Lung (tissue), 11 donors: ENCODE measurements at regions not wholly inside any gene's neighbourhood (a gene's known extent, or its start where the extent isn't known, plus 50 kb on each side); places are given as distances from the start of the nearest gene placed in this dataset.

Source experiments
- ATAC-seq: fragments of 200-7000 bp; cut with Tn5 transposase; one replicate; pipeline ENCODE4 v1.9.1; 2020; ENCODE audit warnings: moderate number of reproducible peaks; ENCODE audit not compliant: insufficient read depth, low FRiP score
- DNase-seq, 3 donors: peaks; one replicate each; pipeline ENCODE4 v3.0.0-alpha.2; 2013 to 2017
- H3K27ac ChIP-seq, 2 donors: one replicate each; pipeline ENCODE4 v1.5.1; 2013; ENCODE audit warnings: mild to moderate bottlenecking in 2 of 2, moderate library complexity in 2 of 2, control low read depth in 1 of 2, inconsistent platforms in 1 of 2, low read depth in 1 of 2, low read length in 1 of 2
- H3K27me3 ChIP-seq, 3 donors: one replicate each; pipeline ENCODE4 v1.5.1; 2013; ENCODE audit warnings: low read length in 2 of 3; ENCODE audit not compliant: control insufficient read depth in 3 of 3, insufficient read depth in 3 of 3
- H3K36me3 ChIP-seq, 4 donors: one replicate each; pipeline ENCODE4 v1.5.1; 2013; ENCODE audit warnings: low read length in 4 of 4, mild to moderate bottlenecking in 1 of 4, moderate library complexity in 1 of 4; ENCODE audit not compliant: control insufficient read depth in 4 of 4, insufficient read depth in 4 of 4
- H3K4me1 ChIP-seq, 5 donors: one replicate each; pipeline ENCODE4 v1.5.1; 2013; ENCODE audit warnings: low read length in 5 of 5, mild to moderate bottlenecking in 2 of 5, moderate library complexity in 1 of 5; ENCODE audit not compliant: control insufficient read depth in 5 of 5, insufficient read depth in 5 of 5
- H3K4me3 ChIP-seq: one replicate; pipeline ENCODE4 v1.5.1; 2013; ENCODE audit warnings: mild to moderate bottlenecking, control low read depth, moderate library complexity
- H3K9ac ChIP-seq, 2 donors: one replicate each; pipeline ENCODE4 v1.5.1; 2013; ENCODE audit warnings: low read length in 2 of 2, control low read depth in 1 of 2; ENCODE audit not compliant: insufficient read depth in 1 of 2
- H3K9me3 ChIP-seq, 4 donors: one replicate each; pipeline ENCODE4 v1.5.1; 2013; ENCODE audit warnings: low read length in 3 of 4, mild to moderate bottlenecking in 1 of 4, moderate library complexity in 1 of 4; ENCODE audit not compliant: control insufficient read depth in 4 of 4, insufficient read depth in 3 of 4
- CTCF ChIP-seq: IDR thresholded peaks from 2 replicates; pipeline ENCODE4 v1.5.1; 2012; ENCODE audit warnings: mild to moderate bottlenecking; ENCODE audit errors: control extremely low read depth, extremely low read depth
- WGBS, 2 donors: extraction: QIAGEN DNeasy Blood & Tissue Kit; methylation state at CpG; one replicate each; pipeline ENCODE4 v1.1.7; 2013; 5-methylcytosine and 5-hydroxymethylcytosine counted together
- donor health status: control.
- donor health status: control.
- donor health status: Bipolar disorder and iron deficiency.
- donor health status: healthy.
- donor health status: DM: yes; HTN: yes; CAD: no.

- Histone ChIP-seq H3K4me1 (peaks cover 0 to 54% (median 3%) of the 10 kb centered on the region in 5 donors), H3K4me3 (no peak overlapping the region), H3K9me3 (no peaks in the 10 kb centered on the region), H3K36me3 (no peaks in the 10 kb centered on the region), H3K27me3 (peaks cover 0 to 38% (median 0%) of the 10 kb centered on the region in 3 donors), H3K9ac (no peak overlapping the region), H3K27ac (no peak overlapping the region)
- 80 to 82% methylated on average over 2 of the region's 2 CpGs for WGBS, 2 donors
- TF ChIP-seq CTCF: no peak
- DNase-seq: no peak
- no peak for ATAC-seq
These were observed 161.6 kb downstream of the CHIC2 start for GRCh38 chr4:53902786-53903185.

- TF ChIP-seq CTCF: no peak
- Histone ChIP-seq H3K4me1 (peaks cover 0 to 30% (median 0%) of the 10 kb centered on the region in 5 donors), H3K27me3 (peaks cover 0 to 22% (median 0%) of the 10 kb centered on the region in 3 donors), H3K9me3 (no peaks in the 10 kb centered on the region), H3K36me3 (no peaks in the 10 kb centered on the region), H3K4me3 (no peak overlapping the region), H3K9ac (peak overlapping the region in 1 of 2 donors; percentile 42), H3K27ac (no peak overlapping the region)
- ATAC-seq: no peak
- DNase-seq: no peak
- WGBS, 2 donors: 73 to 82% methylated on average over 3 of the region's 3 CpGs
These were observed 164.1 kb downstream of the CHIC2 start for GRCh38 chr4:53900271-53900649.

- H3K27ac ChIP-seq: peak overlapping the region in 1 of 2 donors; percentile 33
- H3K9ac ChIP-seq: peak overlapping the region in 1 of 2 donors; percentile 42
- H3K27me3 ChIP-seq: peaks cover 0 to 19% (median 0%) of the 10 kb centered on the region in 3 donors
- no peak overlapping the region for H3K4me3 ChIP-seq
- peaks cover 0 to 24% (median 0%) of the 10 kb centered on the region in 5 donors for H3K4me1 ChIP-seq
- H3K9me3 ChIP-seq: no peaks in the 10 kb centered on the region
- TF ChIP-seq CTCF: no peak
- H3K36me3 ChIP-seq: no peaks in the 10 kb centered on the region
- DNase-seq: peak; percentile 72 to 96 (median 96)
- ATAC-seq: peak; percentile 53
- WGBS, 2 donors: 30 to 48% methylated on average over 9 of the region's 9 CpGs
These were observed 164.7 kb downstream of the CHIC2 start for GRCh38 chr4:53899586-53900270.

GRCh38 chr4:53895137-53895536 is 169.3 kb downstream of the CHIC2 start:
- Histone ChIP-seq H3K27me3 (no peaks in the 10 kb centered on the region), H3K36me3 (no peaks in the 10 kb centered on the region), H3K4me1 (peaks cover 0 to 39% (median 9%) of the 10 kb centered on the region in 5 donors), H3K4me3 (no peak overlapping the region), H3K9ac (no peak overlapping the region), H3K9me3 (no peaks in the 10 kb centered on the region), H3K27ac (no peak overlapping the region)
- no peak for TF ChIP-seq CTCF
- no peak for ATAC-seq
- DNase-seq: peak in 1 of 3 donors; percentile 32
- 68 to 86% methylated on average over 3 of the region's 3 CpGs for WGBS, 2 donors
